ENCODE measurements at regions not wholly inside any gene's neighbourhood (a gene's known extent, or its start where the extent isn't known, plus 50 kb on each side); places are given as distances from the start of the nearest gene placed in this dataset.

DNA sequence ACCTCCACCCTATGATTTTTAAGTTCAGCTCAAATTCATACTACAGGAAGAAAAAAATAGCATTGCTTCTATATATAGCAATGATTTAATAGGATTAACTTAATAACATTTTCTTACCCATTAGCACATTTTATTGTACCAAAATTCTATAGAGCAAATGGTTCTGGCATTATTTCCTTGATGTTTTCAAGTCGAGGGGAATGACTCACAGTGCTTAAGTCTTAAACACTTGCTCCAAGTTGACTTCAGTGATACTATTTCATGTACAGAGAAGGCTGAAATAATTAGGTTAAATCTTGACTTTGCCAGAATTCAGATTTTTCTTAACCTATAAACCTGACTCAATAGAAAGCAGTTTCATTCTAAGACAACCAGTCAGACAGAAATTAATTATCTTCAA lies 1133.8 kb downstream of the SORCS3 start:
- Histone ChIP-seq H3K4me1 (ENCODE audit: control insufficient read depth in 1 of 2, extremely low read depth in 1 of 2, insufficient read depth in 2 of 2, low read length in 2 of 2) (no peaks in the 10 kb centered on the region), H3K4me3 (ENCODE audit: control insufficient read depth in 1 of 2, extremely low read depth in 1 of 2, low read length in 1 of 2) (no peak overlapping the region), H3K27me3 (replicated peaks in 1 of 2; ENCODE audit: control insufficient read depth in 2 of 2, extremely low read depth in 1 of 2, insufficient read depth in 2 of 2, low read length in 1 of 2) (no peaks in the 10 kb centered on the region), H3K9me3 (no peaks in the 10 kb centered on the region), H3K36me3 (ENCODE audit: control insufficient read depth in 2 of 2, extremely low read depth in 1 of 2, insufficient read depth in 1 of 2, low read length in 1 of 2) (no peaks in the 10 kb centered on the region), H3K27ac (ENCODE audit: low read length) (no peak overlapping the region)
- H3K9me3 Mint-ChIP-seq, result no peaks in the 10 kb centered on the region
- no peaks in the 10 kb centered on the region for H3K4me1 Mint-ChIP-seq
- no peaks in the 10 kb centered on the region for H3K36me3 Mint-ChIP-seq
- no peak overlapping the region for H3K4me3 Mint-ChIP-seq
- WGBS (ENCODE audit: insufficient coverage), result no CpG with 5 or more reads among the region's 1 CpG
- no peak overlapping the region for H3K27ac Mint-ChIP-seq
- DNase-seq (no peak), ATAC-seq (replicated peaks in 1 of 4) (no peak)
- POLR2A ChIA-PET, result no interaction called here
- CTCF ChIA-PET, result no interaction called here
- no peaks in the 10 kb centered on the region for H3K27me3 Mint-ChIP-seq

DNA sequence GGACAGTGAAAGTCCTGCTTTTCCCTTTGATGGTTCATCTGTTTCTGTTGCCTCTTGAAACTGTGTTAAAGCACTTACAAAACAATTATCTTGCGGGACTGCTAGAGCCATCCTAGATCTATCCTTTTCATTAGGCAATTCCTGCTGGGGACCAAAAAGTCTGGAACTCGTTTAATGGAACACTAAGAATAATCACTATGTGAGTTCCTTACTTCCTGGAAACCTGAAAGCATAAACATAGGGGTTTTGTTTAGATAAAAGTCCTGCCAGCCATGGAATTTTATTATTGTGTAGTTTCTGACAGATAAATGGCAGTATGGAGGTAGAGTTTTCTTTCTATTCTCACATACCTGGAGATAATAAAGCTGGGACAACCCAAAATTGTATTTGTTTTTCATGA lies 1133.3 kb downstream of the SORCS3 start:
- no peak overlapping the region for H3K27ac Mint-ChIP-seq
- H3K36me3 Mint-ChIP-seq, result no peaks in the 10 kb centered on the region
- ATAC-seq (replicated peaks in 1 of 4) (no peak), DNase-seq (no peak)
- ChIA-PET POLR2A (no interaction called here), CTCF (no interaction called here)
- Histone ChIP-seq H3K4me1 (ENCODE audit: control insufficient read depth in 1 of 2, extremely low read depth in 1 of 2, insufficient read depth in 2 of 2, low read length in 2 of 2) (no peaks in the 10 kb centered on the region), H3K36me3 (ENCODE audit: control insufficient read depth in 2 of 2, extremely low read depth in 1 of 2, insufficient read depth in 1 of 2, low read length in 1 of 2) (no peaks in the 10 kb centered on the region), H3K9me3 (no peaks in the 10 kb centered on the region), H3K27ac (ENCODE audit: low read length) (no peak overlapping the region), H3K27me3 (replicated peaks in 1 of 2; ENCODE audit: control insufficient read depth in 2 of 2, extremely low read depth in 1 of 2, insufficient read depth in 2 of 2, low read length in 1 of 2) (no peaks in the 10 kb centered on the region), H3K4me3 (ENCODE audit: control insufficient read depth in 1 of 2, extremely low read depth in 1 of 2, low read length in 1 of 2) (no peak overlapping the region)
- no peaks in the 10 kb centered on the region for H3K4me1 Mint-ChIP-seq
- H3K4me3 Mint-ChIP-seq, result no peak overlapping the region
- no peaks in the 10 kb centered on the region for H3K27me3 Mint-ChIP-seq
- no peaks in the 10 kb centered on the region for H3K9me3 Mint-ChIP-seq
- 40% methylated on average over 1 of the region's 2 CpGs for WGBS (ENCODE audit: insufficient coverage)

DNA sequence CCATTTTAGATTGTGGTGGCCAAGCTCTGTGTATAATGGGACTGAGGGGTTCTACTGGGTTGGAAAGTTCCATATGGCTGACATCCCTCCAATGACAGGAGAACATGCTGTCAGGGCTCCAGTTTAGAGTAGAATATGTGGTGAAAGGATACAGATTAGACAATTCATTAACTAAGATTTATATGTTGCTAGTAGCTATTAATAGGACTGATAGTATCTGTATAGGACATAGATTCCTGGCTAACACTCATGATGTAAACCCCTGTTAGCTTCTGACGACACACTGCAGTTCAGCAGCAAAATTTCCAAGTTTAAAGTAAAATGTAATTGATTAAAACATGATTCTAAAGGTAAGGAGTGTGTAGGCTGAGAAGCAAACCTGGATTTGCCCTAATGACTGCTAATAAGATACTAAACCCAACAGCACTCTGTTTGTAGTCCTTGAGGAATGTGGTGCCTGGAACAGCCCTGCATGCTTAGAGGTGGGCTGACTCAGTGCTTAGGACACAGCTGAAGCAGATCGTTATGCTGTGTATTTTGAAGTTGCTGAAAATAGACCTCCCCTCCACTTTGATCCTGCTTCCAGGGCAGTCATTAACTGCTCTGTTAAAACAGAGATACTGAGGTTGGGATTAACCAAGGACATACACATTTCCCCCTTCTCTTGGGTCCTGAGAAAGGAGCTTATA lies 1129.6 kb downstream of the SORCS3 start:
- no peak for ATAC-seq (replicated peaks in 1 of 4)
- no peak overlapping the region for H3K27ac Mint-ChIP-seq

DNA sequence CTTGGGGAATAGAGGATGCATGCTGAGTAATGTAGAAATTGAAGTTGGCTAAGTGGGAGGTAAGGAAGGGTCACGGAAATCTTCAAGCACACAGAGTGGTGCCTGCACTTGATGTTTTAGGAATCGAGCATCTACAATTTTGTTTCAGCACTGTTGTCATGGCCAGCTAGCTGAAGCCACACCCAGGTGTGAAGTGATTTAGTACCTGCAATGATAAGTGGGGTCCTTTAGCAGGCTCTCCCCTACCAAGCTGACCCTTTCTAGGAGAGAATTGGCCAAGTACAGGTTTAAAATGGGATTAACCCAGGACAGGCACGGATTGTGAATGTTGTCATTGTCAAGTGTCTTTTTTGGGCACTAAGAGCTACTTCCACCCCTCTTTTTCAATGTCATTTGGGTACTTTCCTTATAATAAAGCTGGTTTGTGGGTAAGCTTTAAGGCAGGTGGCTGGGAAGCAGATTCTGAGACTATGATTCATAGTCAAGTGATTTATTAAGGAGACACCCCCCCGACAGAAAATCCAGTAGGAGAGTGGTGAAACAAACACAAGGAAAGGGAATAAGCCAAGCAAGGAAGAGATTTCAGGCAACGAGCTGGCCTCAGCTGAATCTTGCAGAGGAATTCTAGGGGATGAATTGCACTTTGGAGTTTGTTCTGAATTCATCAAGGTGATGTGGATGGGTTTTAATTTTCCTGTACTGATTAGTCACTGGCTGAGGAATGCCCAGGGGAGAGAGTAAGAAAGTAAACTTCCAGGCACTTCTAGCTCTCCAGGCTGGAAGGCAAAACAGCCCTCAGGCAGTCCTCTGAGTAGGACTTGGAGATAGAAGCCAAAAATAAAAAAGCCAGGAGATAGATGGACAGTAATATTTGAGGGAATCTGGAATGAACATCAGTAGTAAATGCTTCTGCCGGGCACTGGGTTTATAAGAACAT lies 1128.4 kb downstream of the SORCS3 start:
- H3K4me1 Mint-ChIP-seq, result no peaks in the 10 kb centered on the region
- peaks cover 0 to 3% (median 0%) of the 10 kb centered on the region in 3 donors for H3K9me3 Mint-ChIP-seq
- no peak overlapping the region for H3K4me3 Mint-ChIP-seq
- H3K27ac ChIP-seq (ENCODE audit: low read length), result no peak overlapping the region
- H3K27me3 Mint-ChIP-seq, result peaks cover 1 to 3% of the 10 kb centered on the region in 2 donors
- H3K36me3 ChIP-seq (ENCODE audit: control insufficient read depth in 2 of 2, extremely low read depth in 1 of 2, insufficient read depth in 1 of 2, low read length in 1 of 2), result no peaks in the 10 kb centered on the region
- 41% methylated on average over 3 of the region's 6 CpGs for WGBS (ENCODE audit: insufficient coverage)
- no peaks in the 10 kb centered on the region for H3K36me3 Mint-ChIP-seq
- POLR2A ChIA-PET, result no interaction called here
- no peak for DNase-seq
- H3K27ac Mint-ChIP-seq, result no peak overlapping the region
- CTCF ChIA-PET, result no interaction called here
- H3K9me3 ChIP-seq, result no peaks in the 10 kb centered on the region
- no peaks in the 10 kb centered on the region for H3K4me1 ChIP-seq (ENCODE audit: control insufficient read depth in 1 of 2, extremely low read depth in 1 of 2, insufficient read depth in 2 of 2, low read length in 2 of 2)
- H3K27me3 ChIP-seq (replicated peaks in 1 of 2; ENCODE audit: control insufficient read depth in 2 of 2, extremely low read depth in 1 of 2, insufficient read depth in 2 of 2, low read length in 1 of 2), result no peaks in the 10 kb centered on the region
- ATAC-seq (replicated peaks in 1 of 4), result no peak
- H3K4me3 ChIP-seq (ENCODE audit: control insufficient read depth in 1 of 2, extremely low read depth in 1 of 2, low read length in 1 of 2), result no peak overlapping the region

More for the DNA sequence above, 1129.6 kb downstream of the SORCS3 start:
- Mint-ChIP-seq H3K36me3 (no peaks in the 10 kb centered on the region), H3K4me3 (no peak overlapping the region), H3K9me3 (peaks cover 0 to 2% (median 0%) of the 10 kb centered on the region in 3 donors), H3K4me1 (no peaks in the 10 kb centered on the region), H3K27me3 (peaks cover 0 to 2% of the 10 kb centered on the region in 2 donors)
- no peaks in the 10 kb centered on the region for H3K27me3 ChIP-seq (replicated peaks in 1 of 2; ENCODE audit: control insufficient read depth in 2 of 2, extremely low read depth in 1 of 2, insufficient read depth in 2 of 2, low read length in 1 of 2)
- no peak overlapping the region for H3K4me3 ChIP-seq (ENCODE audit: control insufficient read depth in 1 of 2, extremely low read depth in 1 of 2, low read length in 1 of 2)
- no peaks in the 10 kb centered on the region for H3K9me3 ChIP-seq
- H3K4me1 ChIP-seq (ENCODE audit: control insufficient read depth in 1 of 2, extremely low read depth in 1 of 2, insufficient read depth in 2 of 2, low read length in 2 of 2), result no peaks in the 10 kb centered on the region
- POLR2A ChIA-PET, result no interaction called here
- WGBS (ENCODE audit: insufficient coverage), result 40% methylated on average over 1 of the region's 2 CpGs
- no peak for DNase-seq
- H3K36me3 ChIP-seq (ENCODE audit: control insufficient read depth in 2 of 2, extremely low read depth in 1 of 2, insufficient read depth in 1 of 2, low read length in 1 of 2), result no peaks in the 10 kb centered on the region
- CTCF ChIA-PET, result no interaction called here
- H3K27ac ChIP-seq (ENCODE audit: low read length), result no peak overlapping the region

DNA sequence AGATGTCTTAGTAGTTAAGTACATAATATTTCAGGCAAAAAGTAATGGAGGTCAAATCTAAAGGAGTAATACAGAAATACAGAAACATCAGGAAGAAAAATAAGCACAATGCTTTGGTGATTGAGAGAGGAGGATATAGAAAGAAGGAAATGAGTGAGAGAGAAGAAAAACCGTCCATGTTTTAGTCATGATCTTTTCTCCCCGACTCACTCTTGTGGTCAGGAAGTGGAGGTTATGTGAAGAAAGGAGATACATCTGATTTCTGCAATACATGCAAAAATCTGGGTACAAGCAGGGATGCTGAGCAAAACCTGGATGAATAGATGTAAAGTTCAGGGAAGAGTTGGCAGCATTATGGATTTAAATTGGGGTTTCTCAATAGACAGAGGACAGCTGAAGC lies 1122.5 kb downstream of the SORCS3 start:
- POLR2A ChIA-PET, result no interaction called here

DNA sequence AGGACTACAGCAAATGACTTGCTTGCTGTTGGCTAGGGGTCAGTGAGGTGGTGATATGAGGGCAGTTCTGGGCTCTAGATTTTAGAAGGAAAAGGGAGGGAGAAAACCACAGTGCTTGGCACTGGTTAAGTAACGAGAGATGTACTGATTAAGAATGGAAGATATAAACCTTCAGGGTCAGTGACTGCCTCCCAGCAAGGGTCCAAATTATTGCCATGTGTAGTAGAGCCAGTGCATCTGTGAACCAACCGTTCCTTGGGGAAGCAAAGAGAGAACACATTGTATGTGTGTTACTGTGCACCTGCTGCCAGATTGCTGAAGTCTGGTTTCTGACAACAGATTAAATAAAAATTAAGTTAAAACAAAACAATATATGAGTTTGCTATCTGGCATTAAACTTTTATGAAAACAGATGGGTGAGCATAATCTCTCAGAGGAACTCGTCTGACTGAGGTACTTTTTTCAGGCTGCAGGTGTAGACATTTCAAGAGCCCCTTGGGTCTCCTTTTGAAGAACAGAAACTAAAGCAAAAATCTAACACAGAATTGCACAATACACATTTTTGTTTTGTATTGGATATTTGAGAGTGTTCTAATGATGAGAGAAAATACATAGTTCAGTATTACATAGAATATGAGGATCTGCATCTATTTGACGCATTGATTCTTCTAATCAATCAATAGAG lies 1120.6 kb downstream of the SORCS3 start:
- ChIA-PET CTCF (no interaction called here), POLR2A (no interaction called here)
- ATAC-seq (replicated peaks in 1 of 4), result no peak
- H3K27me3 Mint-ChIP-seq, result peaks cover 1 to 3% of the 10 kb centered on the region in 2 donors
- no peaks in the 10 kb centered on the region for H3K36me3 Mint-ChIP-seq
- H3K27ac ChIP-seq (ENCODE audit: low read length), result no peak overlapping the region
- H3K27ac Mint-ChIP-seq, result no peak overlapping the region
- no peaks in the 10 kb centered on the region for H3K27me3 ChIP-seq (replicated peaks in 1 of 2; ENCODE audit: control insufficient read depth in 2 of 2, extremely low read depth in 1 of 2, insufficient read depth in 2 of 2, low read length in 1 of 2)
- H3K4me3 Mint-ChIP-seq, result no peak overlapping the region
- no peaks in the 10 kb centered on the region for H3K9me3 ChIP-seq
- H3K9me3 Mint-ChIP-seq, result peaks cover 2 to 9% (median 6%) of the 10 kb centered on the region in 3 donors
- WGBS (ENCODE audit: insufficient coverage), result 20% methylated on average over 1 of the region's 4 CpGs
- no peaks in the 10 kb centered on the region for H3K4me1 ChIP-seq (ENCODE audit: control insufficient read depth in 1 of 2, extremely low read depth in 1 of 2, insufficient read depth in 2 of 2, low read length in 2 of 2)
- H3K4me3 ChIP-seq (ENCODE audit: control insufficient read depth in 1 of 2, extremely low read depth in 1 of 2, low read length in 1 of 2), result no peak overlapping the region
- H3K4me1 Mint-ChIP-seq, result no peaks in the 10 kb centered on the region
- no peak for DNase-seq
- no peaks in the 10 kb centered on the region for H3K36me3 ChIP-seq (ENCODE audit: control insufficient read depth in 2 of 2, extremely low read depth in 1 of 2, insufficient read depth in 1 of 2, low read length in 1 of 2)

More for the DNA sequence above, 1122.5 kb downstream of the SORCS3 start:
- ATAC-seq (replicated peaks in 1 of 4), result no peak
- H3K36me3 ChIP-seq (ENCODE audit: control insufficient read depth in 2 of 2, extremely low read depth in 1 of 2, insufficient read depth in 1 of 2, low read length in 1 of 2), result no peaks in the 10 kb centered on the region
- Mint-ChIP-seq H3K27me3 (peaks cover 1 to 3% of the 10 kb centered on the region in 2 donors), H3K27ac (no peak overlapping the region), H3K4me3 (no peak overlapping the region), H3K4me1 (no peaks in the 10 kb centered on the region), H3K36me3 (no peaks in the 10 kb centered on the region), H3K9me3 (peaks cover 2 to 9% (median 6%) of the 10 kb centered on the region in 3 donors)
- CTCF ChIA-PET, result no interaction called here
- no peaks in the 10 kb centered on the region for H3K9me3 ChIP-seq
- H3K27ac ChIP-seq (ENCODE audit: low read length), result no peak overlapping the region
- H3K27me3 ChIP-seq (replicated peaks in 1 of 2; ENCODE audit: control insufficient read depth in 2 of 2, extremely low read depth in 1 of 2, insufficient read depth in 2 of 2, low read length in 1 of 2), result no peaks in the 10 kb centered on the region
- 0% methylated on average over 2 of the region's 2 CpGs for WGBS (ENCODE audit: insufficient coverage)
- no peak for DNase-seq
- H3K4me3 ChIP-seq (ENCODE audit: control insufficient read depth in 1 of 2, extremely low read depth in 1 of 2, low read length in 1 of 2), result no peak overlapping the region
- H3K4me1 ChIP-seq (ENCODE audit: control insufficient read depth in 1 of 2, extremely low read depth in 1 of 2, insufficient read depth in 2 of 2, low read length in 2 of 2), result no peaks in the 10 kb centered on the region
